Erythroblast (primary cell): ENCODE measurements at regions not wholly inside any gene's neighbourhood (a gene's known extent, or its start where the extent isn't known, plus 50 kb on each side); places are given as distances from the start of the nearest gene placed in this dataset.

Experiments used
- GATA1 ChIP-seq: IDR thresholded peaks from 2 replicates; pipeline ENCODE4 v1.6.1; 2011; ENCODE audit warnings: low read depth, mild to moderate bottlenecking, control low read depth, low read length, moderate library complexity
- POLR2A ChIP-seq: IDR thresholded peaks from 2 replicates; pipeline ENCODE4 v1.6.1; 2011; ENCODE audit warnings: mild to moderate bottlenecking, low read length

GRCh38 chr13:47129461-47129860 lies 232.6 kb upstream of the HTR2A start:
- no peak for TF ChIP-seq POLR2A
- TF ChIP-seq GATA1: no peak
